ENCODE measurements at regions not wholly inside any gene's neighbourhood (a gene's known extent, or its start where the extent isn't known, plus 50 kb on each side); places are given as distances from the start of the nearest gene placed in this dataset.
"Not testable (repeated sequence)": the region's sequence is repeated elsewhere in the genome, so short reads cannot be mapped to it uniquely, and the experiment has no call there.

GRCh38 chr14:85074955-85075354 lies 455.0 kb upstream of the FLRT2 start:
- TF ChIP-seq CTCF (IDR thresholded peaks at IDR 0.05; ENCODE audit: unreplicated experiment in 3 of 3), result no peak
- no peaks in the 10 kb centered on the region for H3K36me3 Mint-ChIP-seq (ENCODE audit: low read depth)
- H3K9me3 Mint-ChIP-seq, result no peaks in the 10 kb centered on the region
- H3K27me3 Mint-ChIP-seq (ENCODE audit: low read depth), result no peaks in the 10 kb centered on the region
- H3K4me1 Mint-ChIP-seq, result no peaks in the 10 kb centered on the region
- no peak overlapping the region for H3K4me3 Mint-ChIP-seq
- no peak overlapping the region for H3K27ac Mint-ChIP-seq

GRCh38 chr14:85075694-85076476 lies 454.1 kb upstream of the FLRT2 start:
- Mint-ChIP-seq H3K27me3 (ENCODE audit: low read depth) (no peaks in the 10 kb centered on the region), H3K4me1 (no peaks in the 10 kb centered on the region), H3K9me3 (no peaks in the 10 kb centered on the region), H3K27ac (no peak overlapping the region), H3K4me3 (no peak overlapping the region), H3K36me3 (ENCODE audit: low read depth) (no peaks in the 10 kb centered on the region)
- TF ChIP-seq CTCF (IDR thresholded peaks at IDR 0.05; ENCODE audit: unreplicated experiment in 3 of 3), result no peak

DNA sequence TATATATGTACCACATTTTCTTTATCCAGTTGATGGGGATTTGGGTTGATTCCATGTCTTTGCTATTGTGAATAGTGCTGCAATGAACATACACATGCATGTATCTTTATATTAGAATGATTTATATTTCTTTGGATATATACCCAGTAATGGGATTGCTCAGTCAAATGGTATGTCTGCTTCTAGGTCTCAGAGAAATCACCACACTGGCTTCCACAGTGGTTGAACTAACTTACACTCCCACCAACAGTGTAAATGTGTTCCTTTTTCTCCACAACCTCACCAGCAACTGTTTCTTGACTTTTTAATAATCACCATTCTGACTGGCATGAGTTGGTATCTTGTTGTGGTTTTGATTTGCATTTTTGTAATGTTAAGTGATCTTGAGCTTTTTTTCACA lies 452.2 kb upstream of the FLRT2 start:
- not testable (repeated sequence) for H3K36me3 Mint-ChIP-seq (ENCODE audit: low read depth); H3K9me3 Mint-ChIP-seq; H3K27me3 Mint-ChIP-seq (ENCODE audit: low read depth); H3K4me1 Mint-ChIP-seq; H3K4me3 Mint-ChIP-seq; H3K27ac Mint-ChIP-seq

DNA sequence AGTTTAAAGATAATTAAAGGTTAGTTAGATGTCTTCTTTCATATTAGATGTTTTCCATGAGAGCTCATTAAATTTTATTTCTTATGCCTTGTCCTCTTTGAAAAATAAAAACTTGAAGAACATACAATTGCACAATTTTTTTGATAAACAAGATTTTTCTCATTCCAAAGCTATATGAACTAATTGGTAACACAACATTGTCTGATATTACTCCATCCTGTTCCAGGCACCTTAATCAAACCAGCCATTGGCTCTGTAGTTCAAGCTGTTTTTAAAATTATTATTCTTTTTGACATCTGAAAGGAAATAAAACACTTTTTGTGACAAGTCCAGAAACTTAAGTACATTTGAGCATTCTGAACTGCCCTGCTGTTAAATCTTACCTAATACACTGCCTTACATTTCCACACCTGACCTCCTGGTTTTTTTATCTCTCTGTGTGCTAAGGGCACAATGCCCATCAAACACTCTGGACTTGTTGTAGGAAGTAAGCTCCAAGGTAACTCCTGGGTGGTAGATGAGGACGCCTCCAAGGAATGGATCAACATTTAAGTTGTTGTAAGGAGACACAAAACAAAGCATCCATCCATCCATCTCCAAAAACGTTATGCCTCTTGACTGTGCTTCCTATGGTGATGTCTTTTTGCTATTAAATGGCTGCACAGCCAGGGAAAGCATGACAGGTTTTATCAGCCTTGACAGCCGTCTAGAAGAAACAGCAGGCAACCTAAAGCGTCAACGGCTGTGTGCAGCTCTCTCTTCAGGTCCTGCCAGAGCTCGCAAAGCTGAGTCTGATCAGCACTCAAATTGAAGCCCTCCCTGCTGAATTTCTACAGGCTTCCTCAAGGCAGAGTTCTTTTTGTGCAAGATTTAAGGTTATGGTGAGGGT lies 449.9 kb upstream of the FLRT2 start:
- Mint-ChIP-seq H3K4me1 (no peaks in the 10 kb centered on the region), H3K27me3 (ENCODE audit: low read depth) (no peaks in the 10 kb centered on the region), H3K9me3 (no peaks in the 10 kb centered on the region), H3K4me3 (no peak overlapping the region), H3K27ac (no peak overlapping the region), H3K36me3 (ENCODE audit: low read depth) (no peaks in the 10 kb centered on the region)
- TF ChIP-seq CTCF (IDR thresholded peaks at IDR 0.05; ENCODE audit: unreplicated experiment in 3 of 3), result no peak

GRCh38 chr14:85084344-85084743 lies 445.6 kb upstream of the FLRT2 start:
- H3K27ac Mint-ChIP-seq, result no peak overlapping the region
- no peaks in the 10 kb centered on the region for H3K27me3 Mint-ChIP-seq (ENCODE audit: low read depth)
- no peaks in the 10 kb centered on the region for H3K36me3 Mint-ChIP-seq (ENCODE audit: low read depth)
- TF ChIP-seq CTCF (IDR thresholded peaks at IDR 0.05; ENCODE audit: unreplicated experiment in 3 of 3), result no peak
- no peak overlapping the region for H3K4me3 Mint-ChIP-seq
- H3K4me1 Mint-ChIP-seq, result no peaks in the 10 kb centered on the region
- H3K9me3 Mint-ChIP-seq, result no peaks in the 10 kb centered on the region

- Mint-ChIP-seq H3K27ac (peak overlapping the region; percentile 62 to 88 (median 79)), H3K4me1 (no peaks in the 10 kb centered on the region), H3K4me3 (no peak overlapping the region), H3K27me3 (ENCODE audit: low read depth) (no peaks in the 10 kb centered on the region), H3K9me3 (no peaks in the 10 kb centered on the region), H3K36me3 (ENCODE audit: low read depth) (no peaks in the 10 kb centered on the region)
- no peak for TF ChIP-seq CTCF (IDR thresholded peaks at IDR 0.05; ENCODE audit: unreplicated experiment in 3 of 3)
These were observed 444.0 kb upstream of the FLRT2 start for GRCh38 chr14:85085981-85086380.
